Stimulated activated CD8-positive, alpha-beta memory T cell treated with anti-CD3 and anti-CD28 coated beads, Interleukin-4, amount 100 ng/mL, for 4 hours (primary cell): ENCODE measurements at regions not wholly inside any gene's neighbourhood (a gene's known extent, or its start where the extent isn't known, plus 50 kb on each side); places are given as distances from the start of the nearest gene placed in this dataset.

Source experiments
- DNase-seq, 2 donors: peaks; one replicate each; pipeline ENCODE4 v3.0.0-alpha.2; 2020; ENCODE audit warnings: low read depth in 2 of 2, low spot score in 1 of 2

- no peak for DNase-seq
These were observed 185.5 kb upstream of the RBPJ start for GRCh38 chr4:26135331-26135730.

GRCh38 chr4:26136615-26137014 lies 184.2 kb upstream of the RBPJ start:
- no peak for DNase-seq

GRCh38 chr4:26137288-26137687 lies 183.5 kb upstream of the RBPJ start:
- DNase-seq: no peak

- DNase-seq: no peak
These were observed 181.4 kb upstream of the RBPJ start for GRCh38 chr4:26139310-26139924.

- no peak for DNase-seq
These were observed 180.5 kb upstream of the RBPJ start for GRCh38 chr4:26140150-26140898.

GRCh38 chr4:26141051-26141721 lies 179.6 kb upstream of the RBPJ start:
- no peak for DNase-seq

GRCh38 chr4:26141911-26142638 lies 178.7 kb upstream of the RBPJ start:
- no peak for DNase-seq

- DNase-seq: no peak
These were observed 176.2 kb upstream of the RBPJ start for GRCh38 chr4:26144526-26145155.

- no peak for DNase-seq
These were observed 175.6 kb upstream of the RBPJ start for GRCh38 chr4:26145212-26145611.

GRCh38 chr4:26148927-26149326 lies 171.9 kb upstream of the RBPJ start:
- no peak for DNase-seq

GRCh38 chr4:26150948-26151347 lies 169.9 kb upstream of the RBPJ start:
- no peak for DNase-seq

- no peak for DNase-seq
These were observed 169.2 kb upstream of the RBPJ start for GRCh38 chr4:26151615-26152014.

- DNase-seq: no peak
These were observed 168.8 kb upstream of the RBPJ start for GRCh38 chr4:26152056-26152455.

- no peak for DNase-seq
These were observed 163.3 kb upstream of the RBPJ start for GRCh38 chr4:26157541-26157940.

GRCh38 chr4:26160591-26160990 lies 160.2 kb upstream of the RBPJ start:
- DNase-seq: no peak

GRCh38 chr4:26161030-26161824 lies 159.6 kb upstream of the RBPJ start:
- DNase-seq: no peak

GRCh38 chr4:26162101-26162500 lies 158.7 kb upstream of the RBPJ start:
- no peak for DNase-seq

GRCh38 chr4:26163425-26164362 lies 157.1 kb upstream of the RBPJ start:
- no peak for DNase-seq

- DNase-seq: no peak
These were observed 149.3 kb upstream of the RBPJ start for GRCh38 chr4:26171501-26171900.
